IMR-90 (cell line): ENCODE measurements at regions not wholly inside any gene's neighbourhood (a gene's known extent, or its start where the extent isn't known, plus 50 kb on each side); places are given as distances from the start of the nearest gene placed in this dataset.

Experiments used
- ATAC-seq: fragments of 200-7000 bp; cut with Tn5 transposase; 2 replicates; pipeline ENCODE4 v1.9.1; 2020; ENCODE audit warnings: low read depth, mild to moderate bottlenecking, moderate library complexity
- BruUV-seq: library from RNA; stranded (reverse); fragments of 400-500 nt; replicated peaks from 2 replicates; lab custom pipeline; 2021; lab: Mats Ljungman, UMichigan
- CTCF ChIA-PET: fragments of 300-600 bp; formaldehyde crosslinking; extraction: SDS; loops from one replicate; lab custom pipeline; 2021; ENCODE audit warnings: antibody characterized with exemption; lab: Yijun Ruan, JAX
- POLR2A ChIA-PET: fragments of 300-600 bp; sonication (Branson Sonifier 250); formaldehyde crosslinking; loops from one replicate; lab custom pipeline; 2022; ENCODE audit warnings: antibody characterized with exemption; ENCODE audit not compliant: unreplicated experiment; lab: Charles Lee
- DNase-seq: peaks from one replicate; pipeline ENCODE4 v3.0.0; 2013
- H2AFZ ChIP-seq: replicated peaks from 2 replicates; pipeline ENCODE3; 2013; ENCODE audit warnings: low read length, mild to moderate bottlenecking; ENCODE audit not compliant: poor library complexity
- H2AK5ac ChIP-seq: 2 replicates; pipeline ENCODE4 v1.6.1; 2013; ENCODE audit warnings: low read depth, low read length, inconsistent platforms
- H2AK9ac ChIP-seq: replicated peaks from 2 replicates; pipeline ENCODE3; 2013; ENCODE audit warnings: mild to moderate bottlenecking, low read depth, low read length, moderate library complexity; ENCODE audit not compliant: poor library complexity
- H2BK120ac ChIP-seq: 2 replicates; pipeline ENCODE4 v1.6.1; 2013; ENCODE audit warnings: low read depth, low read length, inconsistent platforms
- H2BK15ac ChIP-seq: 3 replicates; pipeline ENCODE4 v1.6.1; 2013; ENCODE audit warnings: low read depth, low read length, inconsistent platforms
- H2BK20ac ChIP-seq: 2 replicates; pipeline ENCODE4 v1.6.1; 2013; ENCODE audit warnings: low read depth, mild to moderate bottlenecking, inconsistent platforms, low read length, moderate library complexity
- H2BK5ac ChIP-seq: 2 replicates; pipeline ENCODE4 v1.6.1; 2013; ENCODE audit warnings: mild to moderate bottlenecking, low read depth, low read length, inconsistent platforms; ENCODE audit not compliant: poor library complexity, severe bottlenecking
- H3K14ac ChIP-seq: replicated peaks from 2 replicates; pipeline ENCODE4 v1.6.1; 2013; ENCODE audit warnings: low read depth, low read length, inconsistent platforms
- H3K18ac ChIP-seq: 2 replicates; pipeline ENCODE4 v1.6.1; 2013; ENCODE audit warnings: low read depth, low read length, control low read depth
- H3K23ac ChIP-seq: 2 replicates; pipeline ENCODE4 v1.6.1; 2013; ENCODE audit warnings: low read depth, low read length, inconsistent platforms
- H3K27ac ChIP-seq: 2 replicates; pipeline ENCODE4 v1.5.1; 2013; ENCODE audit warnings: mild to moderate bottlenecking, control low read depth, low read length; ENCODE audit not compliant: insufficient read depth
- H3K27me3 ChIP-seq: 2 replicates; pipeline ENCODE4 v1.6.1; 2013; ENCODE audit warnings: low read length; ENCODE audit not compliant: control insufficient read depth, insufficient read depth
- H3K36me3 ChIP-seq: 2 replicates; pipeline ENCODE4 v1.6.1; 2013; ENCODE audit warnings: low read length, mixed read lengths; ENCODE audit not compliant: control insufficient read depth, insufficient read depth
- H3K4ac ChIP-seq: 2 replicates; pipeline ENCODE4 v1.6.1; 2013; ENCODE audit warnings: low read depth, low read length, inconsistent platforms
- H3K4me1 ChIP-seq: 2 replicates; pipeline ENCODE4 v1.6.1; 2013; ENCODE audit warnings: low read length, mixed read lengths; ENCODE audit not compliant: control insufficient read depth, insufficient read depth
- H3K4me2 ChIP-seq: 2 replicates; pipeline ENCODE4 v1.6.1; 2013; ENCODE audit warnings: low read depth, mild to moderate bottlenecking, control low read depth, low read length, moderate library complexity
- H3K4me3 ChIP-seq: 2 replicates; pipeline ENCODE4 v1.5.1; 2013; ENCODE audit warnings: low read depth, mild to moderate bottlenecking, control low read depth, low read length, moderate library complexity; ENCODE audit not compliant: insufficient read depth
- H3K56ac ChIP-seq: 2 replicates; pipeline ENCODE4 v1.6.1; 2013; ENCODE audit warnings: low read length, inconsistent platforms; ENCODE audit not compliant: insufficient read depth; ENCODE audit errors: extremely low read depth
- H3K79me1 ChIP-seq, 2 experiments: 2 replicates each; pipeline ENCODE4 v1.6.1; 2013; ENCODE audit warnings: low read length in 2 of 2, inconsistent platforms in 1 of 2, low read depth in 1 of 2
- H3K9ac ChIP-seq: 2 replicates; pipeline ENCODE4 v1.6.1; 2013; ENCODE audit warnings: low read depth, low read length, control low read depth
- H3K9me1 ChIP-seq: 2 replicates; pipeline ENCODE4 v1.6.1; 2013; ENCODE audit warnings: low read length, inconsistent platforms; ENCODE audit not compliant: insufficient read depth
- H3K9me3 ChIP-seq: 2 replicates; pipeline ENCODE4 v1.6.1; 2013; ENCODE audit warnings: low read length; ENCODE audit not compliant: control insufficient read depth, insufficient read depth
- H4K20me1 ChIP-seq: 2 replicates; pipeline ENCODE4 v1.6.1; 2013; ENCODE audit warnings: low read length, inconsistent platforms; ENCODE audit not compliant: insufficient read depth
- H4K5ac ChIP-seq: 2 replicates; pipeline ENCODE4 v1.6.1; 2013; ENCODE audit warnings: mild to moderate bottlenecking, low read depth, low read length, control low read depth
- H4K8ac ChIP-seq, 2 experiments: 2 replicates each; pipeline ENCODE4 v1.6.1; 2013; ENCODE audit warnings: low read depth in 2 of 2, low read length in 2 of 2, control low read depth in 1 of 2, inconsistent platforms in 1 of 2
- H4K91ac ChIP-seq: 2 replicates; pipeline ENCODE4 v1.6.1; 2013; ENCODE audit warnings: low read depth, low read length, inconsistent platforms; ENCODE audit not compliant: insufficient read depth
- BHLHE40 ChIP-seq: fragments of 150-350 bp; IDR thresholded peaks from 2 replicates; pipeline ENCODE4 v1.6.1; 2016; ENCODE audit warnings: mild to moderate bottlenecking, low read depth, low read length
- MAFK ChIP-seq: IDR thresholded peaks from 2 replicates; pipeline ENCODE4 v1.6.1; 2012; ENCODE audit warnings: low read depth, low read length, improper control_type of control experiment
- MAZ ChIP-seq: IDR thresholded peaks from 2 replicates; pipeline ENCODE4 v1.6.1; 2012; ENCODE audit warnings: low read depth, mild to moderate bottlenecking, low read length, improper control_type of control experiment, moderate library complexity, borderline replicate concordance
- WGBS, 2 experiments: methylation state at CpG; one replicate each; pipeline versions ENCODE4 v1.1.5 to v1.1.7; 2013; ENCODE audit warnings: missing lambda C conversion rate in 2 of 2; ENCODE audit not compliant: insufficient read length in 1 of 2; ENCODE audit errors: extremely low coverage in 2 of 2; 5-methylcytosine and 5-hydroxymethylcytosine counted together
- dilution Hi-C: fragments of 300-500 bp; cut with HindIII; formaldehyde crosslinking; loops from one replicate; pipeline ENCODE4 v1.14.3; 2018; ENCODE audit warnings: low sequenced_read_pairs; ENCODE audit not compliant: unreplicated experiment
- in situ Hi-C: fragments of 300-500 bp; cut with MboI; formaldehyde crosslinking; loops from 3 replicates; pipeline ENCODE4 v1.14.3; 2019; ENCODE audit warnings: low sequenced_read_pairs, inconsistent platforms, mixed read lengths
- intact Hi-C: fragments of 100-400 bp; cut with micrococcal nuclease; formaldehyde crosslinking; loops from 2 replicates; pipeline ENCODE4 v1.10.0; 2022

- CTCF ChIA-PET: no interaction called here
- dilution Hi-C loops: no loop called here
- ATAC-seq (no peak), DNase-seq (no peak)
- Histone ChIP-seq H3K79me1 (no peaks in the 10 kb centered on the region), H3K14ac (no peak overlapping the region), H2AFZ (no peak overlapping the region), H2BK120ac (no peak overlapping the region), H3K27me3 (no peaks in the 10 kb centered on the region), H3K23ac (no peak overlapping the region), H3K4me1 (no peaks in the 10 kb centered on the region), H4K91ac (no peak overlapping the region), H3K4ac (no peak overlapping the region), H4K5ac (no peak overlapping the region), H3K9ac (no peak overlapping the region), H4K20me1 (no peaks in the 10 kb centered on the region), H3K4me2 (no peak overlapping the region), H3K56ac (no peak overlapping the region), H3K18ac (no peak overlapping the region), H3K27ac (no peak overlapping the region), H3K9me3 (no peaks in the 10 kb centered on the region), H2BK20ac (no peak overlapping the region), H2AK5ac (no peak overlapping the region), H3K4me3 (no peak overlapping the region), H4K8ac (no peak overlapping the region), H2BK15ac (no peak overlapping the region), H2AK9ac (no peak overlapping the region), H2BK5ac (no peak overlapping the region), H3K9me1 (no peaks in the 10 kb centered on the region), H3K36me3 (no peaks in the 10 kb centered on the region)
- in situ Hi-C loops: no loop called here
- no TSS peak for BruUV-seq
- POLR2A ChIA-PET: no interaction called here
- intact Hi-C loops: no loop called here
- WGBS, 2 experiments: 83% methylated on average over 3 of the region's 10 CpGs; no CpG with 5 or more reads in 1 of the 2 experiments
- TF ChIP-seq BHLHE40 (no peak), MAFK (no peak), MAZ (no peak)
Measured at GRCh38 chr9:14006386-14007187, 307.4 kb downstream of the NFIB start.
